WTC11 (cell line): ENCODE measurements at regions not wholly inside any gene's neighbourhood (a gene's known extent, or its start where the extent isn't known, plus 50 kb on each side); places are given as distances from the start of the nearest gene placed in this dataset.

Source experiments
- AR ChIP-seq: fragments of 250-450 bp; sonication (Bioruptor Pico); IDR thresholded peaks from 2 replicates; pipeline ENCODE4 v1.9.0; 2021; ENCODE audit warnings: mild to moderate bottlenecking
- CTCF ChIP-seq: fragments of 200-600 bp; IDR thresholded peaks from 2 replicates; pipeline ENCODE4 v1.8.0; 2022; ENCODE audit warnings: antibody characterized with exemption
- E2F1 ChIP-seq: sonication (generic); formaldehyde crosslinking; IDR thresholded peaks from 2 replicates; pipeline ENCODE4 v1.8.0; 2022; ENCODE audit warnings: mild to moderate bottlenecking, missing genetic modification reagents
- E2F4 ChIP-seq: sonication (generic); formaldehyde crosslinking; IDR thresholded peaks from 2 replicates; pipeline ENCODE4 v1.8.1; 2022; ENCODE audit warnings: low read depth, mild to moderate bottlenecking, moderate library complexity, missing genetic modification reagents, borderline replicate concordance
- IRF1 ChIP-seq: sonication (generic); formaldehyde crosslinking; IDR thresholded peaks from 2 replicates; pipeline ENCODE4 v1.8.0; 2023; ENCODE audit warnings: missing genetic modification reagents
- NFYB ChIP-seq: sonication (generic); formaldehyde crosslinking; conservative IDR thresholded peaks from 2 replicates; pipeline ENCODE4 v1.8.0; 2022; ENCODE audit warnings: low read depth, missing genetic modification reagents

- TF ChIP-seq E2F4 (CRISPR knock-in tag) (no peak), CTCF (no peak), NFYB (no peak), IRF1 (no peak), E2F1 (CRISPR knock-in tag) (no peak), AR (CRISPR knock-in tag) (no peak)
Measured at GRCh38 chrX:69313617-69314290, 148.5 kb upstream of the PJA1 start.
